DOHH2 (cell line): ENCODE measurements at regions not wholly inside any gene's neighbourhood (a gene's known extent, or its start where the extent isn't known, plus 50 kb on each side); places are given as distances from the start of the nearest gene placed in this dataset.
"Not testable (repeated sequence)": the region's sequence is repeated elsewhere in the genome, so short reads cannot be mapped to it uniquely, and the experiment has no call there.

Source experiments
- H3F3A ChIP-seq: fragments of 200-600 bp; sonication (generic), shearing (Covaris generic); 2 replicates; pipeline ENCODE4 v1.6.0; 2016; ENCODE audit warnings: antibody characterized with exemption, mild to moderate bottlenecking; ENCODE audit not compliant: control insufficient read depth, insufficient read depth
- H3K27ac ChIP-seq: fragments of 200-600 bp; sonication (generic); 2 replicates; pipeline ENCODE4 v1.5.1; 2014; ENCODE audit warnings: low read depth, mild to moderate bottlenecking, low read length, moderate library complexity
- H3K27me3 ChIP-seq: fragments of 200-600 bp; sonication (generic); 2 replicates; pipeline ENCODE4 v1.6.1; 2014; ENCODE audit warnings: mild to moderate bottlenecking, low read length, mixed read lengths; ENCODE audit not compliant: control insufficient read depth
- H3K36me3 ChIP-seq: fragments of 200-600 bp; sonication (generic); 2 replicates; pipeline ENCODE4 v1.6.1; 2014; ENCODE audit warnings: mild to moderate bottlenecking, low read length, moderate library complexity, mixed read lengths; ENCODE audit not compliant: control insufficient read depth
- H3K4me1 ChIP-seq: fragments of 200-600 bp; sonication (generic); 2 replicates; pipeline ENCODE4 v1.6.1; 2014; ENCODE audit warnings: mild to moderate bottlenecking, low read length, mixed read lengths; ENCODE audit not compliant: control insufficient read depth
- H3K4me2 ChIP-seq: fragments of 200-600 bp; sonication (generic); 2 replicates; pipeline ENCODE4 v1.6.0; 2014; ENCODE audit warnings: mild to moderate bottlenecking, low read length, moderate library complexity
- H3K4me3 ChIP-seq: fragments of 200-600 bp; sonication (generic); 2 replicates; pipeline ENCODE4 v1.5.1; 2014; ENCODE audit warnings: mild to moderate bottlenecking, low read length, mixed read lengths
- H3K79me2 ChIP-seq: fragments of 200-600 bp; sonication (generic); 2 replicates; pipeline ENCODE4 v1.6.1; 2014; ENCODE audit warnings: mild to moderate bottlenecking, low read length, mixed read lengths; ENCODE audit not compliant: control insufficient read depth
- H3K9me2 ChIP-seq: fragments of 200-600 bp; sonication (generic); replicated peaks from 2 replicates; pipeline ENCODE4 v1.6.1; 2014; ENCODE audit warnings: mild to moderate bottlenecking, low read length, mixed read lengths; ENCODE audit not compliant: control insufficient read depth
- H3K9me3 ChIP-seq: fragments of 200-600 bp; sonication (generic); 2 replicates; pipeline ENCODE4 v1.6.1; 2014; ENCODE audit warnings: antibody characterized with exemption, low read length, mixed read lengths; ENCODE audit not compliant: control insufficient read depth, insufficient read depth
- H4K20me1 ChIP-seq: fragments of 200-600 bp; sonication (generic); 2 replicates; pipeline ENCODE4 v1.6.0; 2014; ENCODE audit warnings: low read depth, mild to moderate bottlenecking, antibody characterized with exemption, low read length, moderate library complexity; ENCODE audit not compliant: control insufficient read depth, insufficient read depth
- CTCF ChIP-seq: fragments of 200-600 bp; sonication (generic); IDR thresholded peaks from one replicate; pipeline ENCODE4 v1.5.1; 2014; ENCODE audit warnings: antibody characterized with exemption, mild to moderate bottlenecking, low read depth, low read length; ENCODE audit not compliant: poor library complexity, severe bottlenecking
- EZH2phosphoT487 ChIP-seq: fragments of 200-600 bp; sonication (generic); IDR thresholded peaks from 2 replicates; pipeline ENCODE4 v1.6.1; 2017; ENCODE audit warnings: borderline replicate concordance, mild to moderate bottlenecking, antibody characterized with exemption, low read length, moderate library complexity, mixed read lengths

- Histone ChIP-seq H3F3A (no peaks in the 10 kb centered on the region), H3K36me3 (no peaks in the 10 kb centered on the region), H3K27me3 (no peaks in the 10 kb centered on the region), H3K9me2 (no peaks in the 10 kb centered on the region), H3K27ac (no peak overlapping the region), H3K9me3 (no peaks in the 10 kb centered on the region), H3K4me3 (no peak overlapping the region), H3K4me2 (no peak overlapping the region), H3K79me2 (no peaks in the 10 kb centered on the region), H3K4me1 (no peaks in the 10 kb centered on the region), H4K20me1 (no peaks in the 10 kb centered on the region)
- TF ChIP-seq CTCF (no peak), EZH2phosphoT487 (no peak)
Observed at GRCh38 chr1:102470767-102471166, 474.0 kb upstream of the OLFM3 start.

- Histone ChIP-seq H4K20me1 (no peaks in the 10 kb centered on the region), H3K27ac (no peak overlapping the region), H3K36me3 (no peaks in the 10 kb centered on the region), H3F3A (no peaks in the 10 kb centered on the region), H3K79me2 (no peaks in the 10 kb centered on the region), H3K4me1 (no peaks in the 10 kb centered on the region), H3K9me3 (no peaks in the 10 kb centered on the region), H3K9me2 (no peaks in the 10 kb centered on the region), H3K27me3 (no peaks in the 10 kb centered on the region), H3K4me3 (no peak overlapping the region), H3K4me2 (no peak overlapping the region)
- TF ChIP-seq EZH2phosphoT487: no peak
- no peak for TF ChIP-seq CTCF
Observed at GRCh38 chr1:102466487-102466886, 469.8 kb upstream of the OLFM3 start.

GRCh38 chr1:102463328-102463727, 466.6 kb upstream of the OLFM3 start:
- no peak overlapping the region for H3K4me2 ChIP-seq
- no peaks in the 10 kb centered on the region for H3F3A ChIP-seq
- H3K9me2 ChIP-seq: no peaks in the 10 kb centered on the region
- no peaks in the 10 kb centered on the region for H3K4me1 ChIP-seq
- H3K27me3 ChIP-seq: no peaks in the 10 kb centered on the region
- no peak overlapping the region for H3K27ac ChIP-seq
- no peaks in the 10 kb centered on the region for H3K36me3 ChIP-seq
- TF ChIP-seq EZH2phosphoT487: no peak
- no peak for TF ChIP-seq CTCF
- no peaks in the 10 kb centered on the region for H4K20me1 ChIP-seq
- H3K79me2 ChIP-seq: no peaks in the 10 kb centered on the region
- H3K4me3 ChIP-seq: no peak overlapping the region
- no peaks in the 10 kb centered on the region for H3K9me3 ChIP-seq

GRCh38 chr1:102442317-102442716, 445.6 kb upstream of the OLFM3 start:
- H3K9me3 ChIP-seq, H3K27me3 ChIP-seq, H3K36me3 ChIP-seq: not testable (repeated sequence)

More at GRCh38 chr1:102442317-102442716, 445.6 kb upstream of the OLFM3 start:
- not testable (repeated sequence) for H3K4me2 ChIP-seq, H3K4me3 ChIP-seq, H4K20me1 ChIP-seq, H3K4me1 ChIP-seq, H3K79me2 ChIP-seq, H3K9me2 ChIP-seq, H3K27ac ChIP-seq, H3F3A ChIP-seq
